ENCODE measurements at regions not wholly inside any gene's neighbourhood (a gene's known extent, or its start where the extent isn't known, plus 50 kb on each side); places are given as distances from the start of the nearest gene placed in this dataset.

DNA sequence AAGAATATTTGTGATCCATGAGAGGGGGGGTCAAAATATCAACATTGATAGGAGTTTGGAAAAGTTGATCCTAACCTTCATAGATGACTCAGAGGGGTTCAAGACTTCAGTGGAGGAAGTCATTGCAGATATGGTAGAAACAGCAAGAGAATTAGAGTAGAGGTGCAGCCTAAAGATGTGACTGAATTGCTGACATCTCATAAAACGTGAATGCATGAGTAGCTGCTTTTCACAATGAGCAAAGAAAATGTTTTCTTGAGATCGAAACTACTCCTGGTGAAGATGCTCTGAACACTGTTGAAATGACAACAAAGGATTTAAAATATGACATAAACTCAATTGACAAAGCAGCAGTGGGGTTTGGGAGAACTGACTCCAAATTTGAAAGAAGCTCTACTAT lies 700.7 kb upstream of the FZD8 start:
- TF ChIP-seq, protein P1, sequence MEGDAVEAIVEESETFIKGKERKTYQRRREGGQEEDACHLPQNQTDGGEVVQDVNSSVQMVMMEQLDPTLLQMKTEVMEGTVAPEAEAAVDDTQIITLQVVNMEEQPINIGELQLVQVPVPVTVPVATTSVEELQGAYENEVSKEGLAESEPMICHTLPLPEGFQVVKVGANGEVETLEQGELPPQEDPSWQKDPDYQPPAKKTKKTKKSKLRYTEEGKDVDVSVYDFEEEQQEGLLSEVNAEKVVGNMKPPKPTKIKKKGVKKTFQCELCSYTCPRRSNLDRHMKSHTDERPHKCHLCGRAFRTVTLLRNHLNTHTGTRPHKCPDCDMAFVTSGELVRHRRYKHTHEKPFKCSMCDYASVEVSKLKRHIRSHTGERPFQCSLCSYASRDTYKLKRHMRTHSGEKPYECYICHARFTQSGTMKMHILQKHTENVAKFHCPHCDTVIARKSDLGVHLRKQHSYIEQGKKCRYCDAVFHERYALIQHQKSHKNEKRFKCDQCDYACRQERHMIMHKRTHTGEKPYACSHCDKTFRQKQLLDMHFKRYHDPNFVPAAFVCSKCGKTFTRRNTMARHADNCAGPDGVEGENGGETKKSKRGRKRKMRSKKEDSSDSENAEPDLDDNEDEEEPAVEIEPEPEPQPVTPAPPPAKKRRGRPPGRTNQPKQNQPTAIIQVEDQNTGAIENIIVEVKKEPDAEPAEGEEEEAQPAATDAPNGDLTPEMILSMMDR (IDR thresholded peaks at IDR 0.05), result no peak
- TF ChIP-seq POLR2AphosphoS5 (IDR thresholded peaks at IDR 0.05) (no peak), EP300 (IDR thresholded peaks at IDR 0.05) (no peak), POLR2A (IDR thresholded peaks at IDR 0.05) (no peak)
